ENCODE measurements at regions not wholly inside any gene's neighbourhood (a gene's known extent, or its start where the extent isn't known, plus 50 kb on each side); places are given as distances from the start of the nearest gene placed in this dataset.

DNA sequence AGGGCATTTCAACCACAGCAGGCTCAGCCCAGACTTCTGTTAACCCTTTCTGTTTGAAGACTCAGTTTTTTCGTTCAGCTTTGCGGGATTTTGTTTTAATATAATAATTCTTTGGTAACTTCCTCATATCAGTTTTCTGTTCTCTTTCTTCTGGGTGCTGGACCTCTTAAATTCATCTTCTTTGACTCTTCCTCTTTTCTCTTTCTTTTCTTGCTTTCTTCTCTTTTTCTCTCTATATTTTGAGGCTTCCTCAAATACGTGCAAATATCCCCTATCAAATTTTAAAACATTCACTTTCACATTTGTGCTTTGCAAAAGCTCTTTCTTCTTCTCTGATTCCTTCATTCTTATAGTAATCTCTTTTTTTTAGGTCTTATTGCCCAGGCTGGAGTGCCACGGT lies 136.3 kb downstream of the HS3ST3B1 start:
- Mint-ChIP-seq H3K36me3 (ENCODE audit: insufficient read depth, unreplicated experiment) (no peaks in the 10 kb centered on the region), H3K27ac (ENCODE audit: unreplicated experiment) (no peak overlapping the region), H3K4me1 (ENCODE audit: low read depth, unreplicated experiment) (no peaks in the 10 kb centered on the region), H3K4me3 (ENCODE audit: unreplicated experiment) (no peak overlapping the region), H3K9me3 (ENCODE audit: unreplicated experiment) (no peaks in the 10 kb centered on the region), H3K27me3 (ENCODE audit: insufficient read depth, unreplicated experiment) (no peaks in the 10 kb centered on the region)
- ChIA-PET POLR2A (no interaction called here), CTCF (no interaction called here)
- BruUV-seq (replicated peaks), result no TSS peak
- Histone ChIP-seq H3K4me1 (no peaks in the 10 kb centered on the region), H3K4me3 (ENCODE audit: low read depth, low read length) (no peak overlapping the region), H3K27me3 (replicated peaks; ENCODE audit: control insufficient read depth, insufficient read depth, low read length) (no peaks in the 10 kb centered on the region), H3K36me3 (ENCODE audit: control insufficient read depth, insufficient read depth, low read length) (no peaks in the 10 kb centered on the region), H3K9me3 (no peaks in the 10 kb centered on the region)
- DNase-seq, result no peak
- intact Hi-C loops (cut with micrococcal nuclease; ENCODE audit: unreplicated experiment), result no loop called here
- TF ChIP-seq, protein P1, sequence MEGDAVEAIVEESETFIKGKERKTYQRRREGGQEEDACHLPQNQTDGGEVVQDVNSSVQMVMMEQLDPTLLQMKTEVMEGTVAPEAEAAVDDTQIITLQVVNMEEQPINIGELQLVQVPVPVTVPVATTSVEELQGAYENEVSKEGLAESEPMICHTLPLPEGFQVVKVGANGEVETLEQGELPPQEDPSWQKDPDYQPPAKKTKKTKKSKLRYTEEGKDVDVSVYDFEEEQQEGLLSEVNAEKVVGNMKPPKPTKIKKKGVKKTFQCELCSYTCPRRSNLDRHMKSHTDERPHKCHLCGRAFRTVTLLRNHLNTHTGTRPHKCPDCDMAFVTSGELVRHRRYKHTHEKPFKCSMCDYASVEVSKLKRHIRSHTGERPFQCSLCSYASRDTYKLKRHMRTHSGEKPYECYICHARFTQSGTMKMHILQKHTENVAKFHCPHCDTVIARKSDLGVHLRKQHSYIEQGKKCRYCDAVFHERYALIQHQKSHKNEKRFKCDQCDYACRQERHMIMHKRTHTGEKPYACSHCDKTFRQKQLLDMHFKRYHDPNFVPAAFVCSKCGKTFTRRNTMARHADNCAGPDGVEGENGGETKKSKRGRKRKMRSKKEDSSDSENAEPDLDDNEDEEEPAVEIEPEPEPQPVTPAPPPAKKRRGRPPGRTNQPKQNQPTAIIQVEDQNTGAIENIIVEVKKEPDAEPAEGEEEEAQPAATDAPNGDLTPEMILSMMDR (IDR thresholded peaks at IDR 0.05; ENCODE audit: insufficient read depth in 1 of 2, low read depth in 1 of 2, low read length in 1 of 2, severe bottlenecking in 1 of 2, unreplicated experiment in 1 of 2), result no peak

DNA sequence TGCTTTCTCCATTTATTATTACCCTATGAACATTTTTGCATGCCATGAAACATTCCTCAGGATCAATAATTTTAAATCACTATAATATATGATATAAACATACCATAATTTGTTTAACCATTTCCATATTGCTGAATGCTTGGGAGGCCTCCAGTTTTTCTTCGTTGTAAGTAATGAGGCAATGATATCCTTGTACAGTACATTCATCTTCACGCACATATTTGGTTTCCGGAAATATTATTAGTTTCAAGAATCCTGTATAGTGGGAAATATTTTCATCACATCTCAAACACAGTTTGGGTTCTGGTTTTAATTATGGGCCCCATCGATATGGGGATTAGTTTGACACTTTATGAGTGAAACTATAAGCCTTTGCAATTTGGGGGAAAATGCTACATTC lies 135.4 kb downstream of the HS3ST3B1 start:
- no peak for DNase-seq
- intact Hi-C loops (cut with micrococcal nuclease; ENCODE audit: unreplicated experiment), result no loop called here
- CTCF ChIA-PET, result no interaction called here
- TF ChIP-seq, protein P1 (IDR thresholded peaks at IDR 0.05; ENCODE audit: insufficient read depth in 1 of 2, low read depth in 1 of 2, low read length in 1 of 2, severe bottlenecking in 1 of 2, unreplicated experiment in 1 of 2), result no peak
- Histone ChIP-seq H3K9me3 (no peaks in the 10 kb centered on the region), H3K36me3 (ENCODE audit: control insufficient read depth, insufficient read depth, low read length) (no peaks in the 10 kb centered on the region), H3K4me3 (ENCODE audit: low read depth, low read length) (no peak overlapping the region), H3K4me1 (no peaks in the 10 kb centered on the region), H3K27me3 (replicated peaks; ENCODE audit: control insufficient read depth, insufficient read depth, low read length) (no peaks in the 10 kb centered on the region)
- no peaks in the 10 kb centered on the region for H3K36me3 Mint-ChIP-seq (ENCODE audit: insufficient read depth, unreplicated experiment)
- BruUV-seq (replicated peaks), result no TSS peak
- no peak overlapping the region for H3K27ac Mint-ChIP-seq (ENCODE audit: unreplicated experiment)
- no peaks in the 10 kb centered on the region for H3K27me3 Mint-ChIP-seq (ENCODE audit: insufficient read depth, unreplicated experiment)
- POLR2A ChIA-PET, result no interaction called here
- no peak overlapping the region for H3K4me3 Mint-ChIP-seq (ENCODE audit: unreplicated experiment)
- no peaks in the 10 kb centered on the region for H3K9me3 Mint-ChIP-seq (ENCODE audit: unreplicated experiment)
- H3K4me1 Mint-ChIP-seq (ENCODE audit: low read depth, unreplicated experiment), result no peaks in the 10 kb centered on the region

DNA sequence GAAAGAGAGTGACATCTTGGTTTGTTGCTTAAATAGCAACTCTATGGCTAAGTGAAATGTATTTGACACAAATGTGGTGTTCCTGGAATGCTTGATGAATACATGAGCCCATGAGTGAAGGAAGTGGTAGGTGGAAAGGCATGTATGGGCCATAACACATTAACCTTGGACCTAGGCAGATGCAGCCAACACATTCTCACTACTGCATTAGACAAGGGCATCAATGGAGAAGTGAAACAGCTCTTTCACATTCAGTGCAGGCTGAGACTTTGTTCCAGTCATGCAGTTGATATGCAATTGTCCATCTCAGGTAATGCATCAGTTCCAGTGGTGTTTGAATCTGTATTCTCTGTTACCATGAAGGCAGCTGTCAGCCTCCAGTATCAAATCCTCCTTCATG lies 133.6 kb downstream of the HS3ST3B1 start:
- Histone ChIP-seq H3K36me3 (ENCODE audit: control insufficient read depth, insufficient read depth, low read length) (no peaks in the 10 kb centered on the region), H3K4me3 (ENCODE audit: low read depth, low read length) (no peak overlapping the region), H3K4me1 (no peaks in the 10 kb centered on the region), H3K27me3 (replicated peaks; ENCODE audit: control insufficient read depth, insufficient read depth, low read length) (no peaks in the 10 kb centered on the region), H3K9me3 (no peaks in the 10 kb centered on the region)
- TF ChIP-seq, protein P1 (IDR thresholded peaks at IDR 0.05; ENCODE audit: insufficient read depth in 1 of 2, low read depth in 1 of 2, low read length in 1 of 2, severe bottlenecking in 1 of 2, unreplicated experiment in 1 of 2), result no peak
- Mint-ChIP-seq H3K27ac (ENCODE audit: unreplicated experiment) (no peak overlapping the region), H3K4me1 (ENCODE audit: low read depth, unreplicated experiment) (no peaks in the 10 kb centered on the region), H3K9me3 (ENCODE audit: unreplicated experiment) (no peaks in the 10 kb centered on the region), H3K27me3 (ENCODE audit: insufficient read depth, unreplicated experiment) (no peaks in the 10 kb centered on the region), H3K36me3 (ENCODE audit: insufficient read depth, unreplicated experiment) (no peaks in the 10 kb centered on the region), H3K4me3 (ENCODE audit: unreplicated experiment) (no peak overlapping the region)
- DNase-seq, result no peak
- intact Hi-C loops (cut with micrococcal nuclease; ENCODE audit: unreplicated experiment), result no loop called here
- BruUV-seq (replicated peaks), result no TSS peak
- CTCF ChIA-PET, result no interaction called here
- POLR2A ChIA-PET, result no interaction called here

All from Caco-2 (cell line).